ENCODE measurements at regions not wholly inside any gene's neighbourhood (a gene's known extent, or its start where the extent isn't known, plus 50 kb on each side); places are given as distances from the start of the nearest gene placed in this dataset.

DNA sequence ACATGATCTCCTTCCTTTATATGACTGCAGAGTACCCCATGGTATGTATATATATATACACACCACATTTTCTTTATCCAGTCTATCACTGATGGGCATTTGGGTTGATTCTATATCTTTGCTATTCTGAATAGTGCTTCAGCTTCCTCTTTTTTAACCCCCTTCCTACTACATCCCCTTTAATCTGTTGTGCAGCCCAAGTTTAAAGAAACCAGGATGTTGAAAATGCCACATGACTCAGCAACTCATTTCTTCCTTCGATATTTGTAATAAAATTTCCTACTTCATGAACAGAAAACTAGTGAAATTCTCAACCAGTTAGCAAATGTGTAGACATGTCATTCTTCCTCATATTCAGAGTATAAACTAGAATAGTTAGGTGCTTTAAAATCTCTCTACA is 1245.7 kb upstream of the SORCS1 start:
- H3K27me3 ChIP-seq (ENCODE audit: control insufficient read depth, insufficient read depth, low read length): no peaks in the 10 kb centered on the region
- ATAC-seq (ENCODE audit: low read depth): no peak
- H3K9ac ChIP-seq (ENCODE audit: low read depth, low read length): no peak overlapping the region
- no peak overlapping the region for H2BK15ac ChIP-seq (ENCODE audit: low read depth, low read length)
- no peak overlapping the region for H2BK120ac ChIP-seq (ENCODE audit: low read depth, low read length)
- H4K91ac ChIP-seq (ENCODE audit: insufficient read depth, low read depth, low read length): no peak overlapping the region
- in situ Hi-C loops (cut with MboI; ENCODE audit: low sequenced_read_pairs): no loop called here
- no peak overlapping the region for H3K18ac ChIP-seq (ENCODE audit: low read depth, low read length)
- H3K9me3 ChIP-seq (ENCODE audit: control insufficient read depth, insufficient read depth, low read length): no peaks in the 10 kb centered on the region
- no peak overlapping the region for H3K4ac ChIP-seq (ENCODE audit: low read depth, low read length)
- POLR2A ChIA-PET (ENCODE audit: unreplicated experiment): no interaction called here
- no peak overlapping the region for H3K4me3 ChIP-seq (ENCODE audit: insufficient read depth, low read depth, low read length)
- no peaks in the 10 kb centered on the region for H4K20me1 ChIP-seq (ENCODE audit: insufficient read depth, low read length)
- no peak overlapping the region for H4K8ac ChIP-seq (ENCODE audit: low read depth in 2 of 2, low read length in 2 of 2)
- H2AK5ac ChIP-seq (ENCODE audit: low read depth, low read length): no peak overlapping the region
- no peaks in the 10 kb centered on the region for H3K79me1 ChIP-seq (ENCODE audit: low read depth in 1 of 2, low read length in 2 of 2)
- H3K4me2 ChIP-seq (ENCODE audit: low read depth, low read length): no peak overlapping the region
- H3K56ac ChIP-seq (ENCODE audit: extremely low read depth, insufficient read depth, low read length): no peak overlapping the region
- TF ChIP-seq, protein P1, sequence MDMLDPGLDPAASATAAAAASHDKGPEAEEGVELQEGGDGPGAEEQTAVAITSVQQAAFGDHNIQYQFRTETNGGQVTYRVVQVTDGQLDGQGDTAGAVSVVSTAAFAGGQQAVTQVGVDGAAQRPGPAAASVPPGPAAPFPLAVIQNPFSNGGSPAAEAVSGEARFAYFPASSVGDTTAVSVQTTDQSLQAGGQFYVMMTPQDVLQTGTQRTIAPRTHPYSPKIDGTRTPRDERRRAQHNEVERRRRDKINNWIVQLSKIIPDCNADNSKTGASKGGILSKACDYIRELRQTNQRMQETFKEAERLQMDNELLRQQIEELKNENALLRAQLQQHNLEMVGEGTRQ (IDR thresholded peaks at IDR 0.05; ENCODE audit: low read depth, low read length): no peak
- no peak for TF ChIP-seq RAD21 (IDR thresholded peaks at IDR 0.05; ENCODE audit: low read length)
- TF ChIP-seq MXI1 (IDR thresholded peaks at IDR 0.05; ENCODE audit: borderline replicate concordance, low read depth, low read length): no peak
- no peak for TF ChIP-seq RCOR1 (IDR thresholded peaks at IDR 0.05; ENCODE audit: insufficient replicate concordance, low read length)
- no peak for TF ChIP-seq FOS (IDR thresholded peaks at IDR 0.05; ENCODE audit: low read depth, low read length)
- TF ChIP-seq RFX5 (IDR thresholded peaks at IDR 0.05; ENCODE audit: low read depth, low read length): no peak
- TF ChIP-seq SMC3 (IDR thresholded peaks at IDR 0.05; ENCODE audit: low read depth, low read length): no peak
- TF ChIP-seq, protein P2, sequence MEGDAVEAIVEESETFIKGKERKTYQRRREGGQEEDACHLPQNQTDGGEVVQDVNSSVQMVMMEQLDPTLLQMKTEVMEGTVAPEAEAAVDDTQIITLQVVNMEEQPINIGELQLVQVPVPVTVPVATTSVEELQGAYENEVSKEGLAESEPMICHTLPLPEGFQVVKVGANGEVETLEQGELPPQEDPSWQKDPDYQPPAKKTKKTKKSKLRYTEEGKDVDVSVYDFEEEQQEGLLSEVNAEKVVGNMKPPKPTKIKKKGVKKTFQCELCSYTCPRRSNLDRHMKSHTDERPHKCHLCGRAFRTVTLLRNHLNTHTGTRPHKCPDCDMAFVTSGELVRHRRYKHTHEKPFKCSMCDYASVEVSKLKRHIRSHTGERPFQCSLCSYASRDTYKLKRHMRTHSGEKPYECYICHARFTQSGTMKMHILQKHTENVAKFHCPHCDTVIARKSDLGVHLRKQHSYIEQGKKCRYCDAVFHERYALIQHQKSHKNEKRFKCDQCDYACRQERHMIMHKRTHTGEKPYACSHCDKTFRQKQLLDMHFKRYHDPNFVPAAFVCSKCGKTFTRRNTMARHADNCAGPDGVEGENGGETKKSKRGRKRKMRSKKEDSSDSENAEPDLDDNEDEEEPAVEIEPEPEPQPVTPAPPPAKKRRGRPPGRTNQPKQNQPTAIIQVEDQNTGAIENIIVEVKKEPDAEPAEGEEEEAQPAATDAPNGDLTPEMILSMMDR (conservative IDR thresholded peaks at IDR 0.05; ENCODE audit: low read depth, low read length): no peak
- TF ChIP-seq CEBPB (IDR thresholded peaks at IDR 0.05; ENCODE audit: low read depth, low read length): no peak
- no peak for TF ChIP-seq POLR2A (IDR thresholded peaks at IDR 0.05; ENCODE audit: low read depth, low read length)
- TF ChIP-seq, protein P3, sequence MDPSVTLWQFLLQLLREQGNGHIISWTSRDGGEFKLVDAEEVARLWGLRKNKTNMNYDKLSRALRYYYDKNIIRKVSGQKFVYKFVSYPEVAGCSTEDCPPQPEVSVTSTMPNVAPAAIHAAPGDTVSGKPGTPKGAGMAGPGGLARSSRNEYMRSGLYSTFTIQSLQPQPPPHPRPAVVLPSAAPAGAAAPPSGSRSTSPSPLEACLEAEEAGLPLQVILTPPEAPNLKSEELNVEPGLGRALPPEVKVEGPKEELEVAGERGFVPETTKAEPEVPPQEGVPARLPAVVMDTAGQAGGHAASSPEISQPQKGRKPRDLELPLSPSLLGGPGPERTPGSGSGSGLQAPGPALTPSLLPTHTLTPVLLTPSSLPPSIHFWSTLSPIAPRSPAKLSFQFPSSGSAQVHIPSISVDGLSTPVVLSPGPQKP (IDR thresholded peaks at IDR 0.05; ENCODE audit: borderline replicate concordance, low read depth, low read length): no peak
- TF ChIP-seq BHLHE40 (IDR thresholded peaks at IDR 0.05; ENCODE audit: low read depth, low read length): no peak
- TF ChIP-seq MAZ (IDR thresholded peaks at IDR 0.05; ENCODE audit: borderline replicate concordance, low read depth, low read length): no peak
- no peak for TF ChIP-seq MAFK (IDR thresholded peaks at IDR 0.05; ENCODE audit: low read depth, low read length)
- TF ChIP-seq NFE2L2 (IDR thresholded peaks at IDR 0.05; ENCODE audit: low read depth, low read length): no peak
- no peak for TF ChIP-seq CHD1 (IDR thresholded peaks at IDR 0.05; ENCODE audit: low read depth, low read length)
- no peak for DNase-seq
- H3K4me1 ChIP-seq (ENCODE audit: control insufficient read depth, insufficient read depth, low read length): no peaks in the 10 kb centered on the region
- no TSS peak for BruUV-seq (replicated peaks)
- H2BK20ac ChIP-seq (ENCODE audit: low read depth, low read length): no peak overlapping the region
- H3K27ac ChIP-seq (ENCODE audit: insufficient read depth, low read length): no peak overlapping the region
- no peak overlapping the region for H2AFZ ChIP-seq (replicated peaks; ENCODE audit: low read length, poor library complexity)
- H4K5ac ChIP-seq (ENCODE audit: low read depth, low read length): no peak overlapping the region
- CTCF ChIA-PET: no interaction called here
- no peak overlapping the region for H3K23ac ChIP-seq (ENCODE audit: low read depth, low read length)
- no peaks in the 10 kb centered on the region for H3K36me3 ChIP-seq (ENCODE audit: control insufficient read depth, insufficient read depth, low read length)
- intact Hi-C loops (cut with micrococcal nuclease): no loop called here
- H3K14ac ChIP-seq (replicated peaks; ENCODE audit: low read depth, low read length): no peak overlapping the region
- dilution Hi-C loops (cut with HindIII; ENCODE audit: low sequenced_read_pairs, unreplicated experiment): no loop called here
- no peaks in the 10 kb centered on the region for H3K9me1 ChIP-seq (ENCODE audit: insufficient read depth, low read length)
- H2AK9ac ChIP-seq (replicated peaks; ENCODE audit: low read depth, low read length, poor library complexity): no peak overlapping the region
- WGBS, 2 experiments (ENCODE audit: extremely low coverage in 2 of 2, insufficient read length in 1 of 2): no CpG with 5 or more reads among the region's 1 CpG
- H2BK5ac ChIP-seq (ENCODE audit: low read depth, low read length, poor library complexity, severe bottlenecking): no peak overlapping the region

Measured in IMR-90 (cell line).